Kidney capillary endothelial cell (primary cell): ENCODE measurements at regions not wholly inside any gene's neighbourhood (a gene's known extent, or its start where the extent isn't known, plus 50 kb on each side); places are given as distances from the start of the nearest gene placed in this dataset.
"Not testable (repeated sequence)": the region's sequence is repeated elsewhere in the genome, so short reads cannot be mapped to it uniquely, and the experiment has no call there.

Experiments
- DNase-seq: peaks from one replicate; pipeline ENCODE4 v3.0.0-alpha.2; 2018; ENCODE audit warnings: low spot score

DNA sequence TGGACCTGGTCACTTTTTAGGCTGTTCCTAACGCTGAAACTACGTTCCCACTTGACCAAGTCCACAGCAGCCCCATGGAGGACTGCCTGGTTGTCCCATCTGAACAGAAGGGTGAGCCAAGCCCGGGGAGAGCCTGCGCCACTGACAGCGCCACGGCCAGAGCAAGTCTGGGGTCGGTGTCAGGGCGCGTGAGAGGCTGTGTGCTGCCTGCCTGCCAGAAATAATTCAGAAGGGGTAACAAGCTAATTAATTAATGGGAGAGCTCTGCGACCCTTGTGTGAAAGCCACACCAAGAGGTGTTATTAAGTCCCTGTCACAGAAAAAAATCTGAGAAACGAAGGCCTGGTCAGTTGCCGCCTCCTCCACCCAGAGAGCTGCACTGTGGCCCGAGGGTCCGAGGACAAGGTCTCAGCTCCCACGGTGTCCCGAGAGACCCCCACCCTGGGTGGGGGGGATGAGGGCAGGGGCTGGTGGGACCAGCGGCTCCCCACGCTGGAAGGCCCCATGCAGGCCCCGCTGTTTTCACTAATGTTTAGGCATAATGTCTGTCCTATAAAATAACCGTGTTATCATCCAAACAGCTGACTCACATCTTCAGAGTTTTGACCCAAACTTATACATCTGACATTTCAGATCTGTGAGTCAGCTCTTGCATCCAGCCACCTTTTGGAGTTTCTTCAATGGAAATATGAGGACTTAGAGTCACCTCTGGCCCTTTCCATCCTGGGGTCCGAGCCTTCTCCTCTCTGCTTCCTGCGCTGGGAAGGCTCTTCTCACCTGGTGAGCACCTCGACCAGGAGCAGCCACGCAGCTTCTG lies 58.5 kb downstream of the DLL1 start:
- DNase-seq = no peak

DNA sequence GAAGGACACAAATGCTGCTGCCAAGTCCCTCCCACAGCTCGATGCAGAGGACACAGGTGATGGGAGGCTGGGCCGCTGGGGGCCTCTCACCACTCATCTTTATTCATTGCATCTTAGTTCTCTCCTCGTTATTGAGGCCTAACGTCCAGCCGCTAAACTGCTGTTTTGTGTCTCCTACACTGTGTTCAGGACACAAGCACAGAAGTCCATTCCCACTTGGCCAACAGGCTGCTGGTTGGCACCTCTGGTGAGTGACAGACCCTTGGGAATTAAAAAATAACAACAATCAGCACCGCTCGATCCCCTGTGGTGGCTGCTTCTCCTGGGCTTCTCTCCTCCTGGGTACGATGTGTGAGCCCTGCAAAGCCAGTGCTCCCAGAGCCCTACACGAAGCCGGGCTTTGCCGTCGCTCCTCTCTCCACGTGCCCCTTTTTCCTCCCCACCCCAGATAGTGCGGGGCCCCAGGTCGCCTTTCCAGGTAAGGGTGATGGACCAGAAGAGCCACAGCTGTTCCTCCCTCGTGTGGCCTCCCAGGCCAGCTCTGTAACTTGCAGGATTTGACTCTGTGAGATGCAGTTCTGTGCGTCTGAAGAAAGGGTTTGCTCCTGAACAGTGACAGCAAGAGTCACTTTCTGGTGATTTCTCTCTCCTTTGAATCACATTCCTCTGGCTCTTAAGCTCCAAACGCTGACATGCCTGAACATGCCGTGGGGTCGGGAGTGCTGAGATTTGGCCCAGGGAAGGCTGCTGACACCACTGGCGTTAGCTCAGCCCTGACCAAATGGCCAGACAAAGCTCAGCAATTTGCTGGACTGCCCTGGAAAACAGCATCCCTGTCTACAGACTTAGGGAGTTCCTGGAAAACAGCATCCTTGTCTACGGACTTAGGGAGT lies 59.3 kb downstream of the DLL1 start:
- no peak for DNase-seq

DNA sequence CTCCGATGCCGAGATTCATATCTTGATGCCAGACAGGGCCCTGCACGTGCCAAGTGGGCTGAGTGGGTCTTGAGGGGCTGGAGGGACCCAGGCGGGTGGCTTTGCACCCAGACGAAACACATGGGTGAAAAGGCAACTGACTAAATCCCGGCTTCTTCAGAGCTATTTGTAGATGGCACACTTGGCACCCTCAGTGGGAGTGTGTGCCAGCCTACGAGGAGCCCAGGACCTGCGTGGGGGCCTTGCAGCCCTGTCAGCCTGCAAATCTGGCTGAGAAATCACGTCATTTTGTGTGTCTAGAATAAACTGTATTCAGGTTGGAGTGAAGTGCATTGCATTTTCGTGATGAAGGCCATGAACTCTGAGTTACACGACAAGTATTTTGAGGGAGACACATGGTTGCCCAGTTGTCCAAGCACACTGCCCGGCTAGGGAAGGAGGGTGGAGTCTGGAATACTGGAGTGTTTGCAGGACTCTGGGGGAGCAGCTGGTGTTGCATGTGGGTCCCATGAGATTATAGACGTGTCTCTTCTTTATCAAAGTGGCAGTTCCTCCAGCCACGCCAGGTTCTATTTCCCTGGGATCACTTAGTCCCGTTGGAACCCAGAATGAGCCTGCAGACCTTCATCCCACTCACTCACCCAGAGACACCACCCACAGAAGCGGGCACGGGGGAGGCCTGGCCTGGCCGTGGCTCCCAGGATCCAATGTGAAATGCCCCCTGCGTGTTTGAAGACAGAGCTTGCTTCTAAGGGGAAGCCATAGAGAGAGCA lies 60.2 kb downstream of the DLL1 start:
- no peak for DNase-seq

DNA sequence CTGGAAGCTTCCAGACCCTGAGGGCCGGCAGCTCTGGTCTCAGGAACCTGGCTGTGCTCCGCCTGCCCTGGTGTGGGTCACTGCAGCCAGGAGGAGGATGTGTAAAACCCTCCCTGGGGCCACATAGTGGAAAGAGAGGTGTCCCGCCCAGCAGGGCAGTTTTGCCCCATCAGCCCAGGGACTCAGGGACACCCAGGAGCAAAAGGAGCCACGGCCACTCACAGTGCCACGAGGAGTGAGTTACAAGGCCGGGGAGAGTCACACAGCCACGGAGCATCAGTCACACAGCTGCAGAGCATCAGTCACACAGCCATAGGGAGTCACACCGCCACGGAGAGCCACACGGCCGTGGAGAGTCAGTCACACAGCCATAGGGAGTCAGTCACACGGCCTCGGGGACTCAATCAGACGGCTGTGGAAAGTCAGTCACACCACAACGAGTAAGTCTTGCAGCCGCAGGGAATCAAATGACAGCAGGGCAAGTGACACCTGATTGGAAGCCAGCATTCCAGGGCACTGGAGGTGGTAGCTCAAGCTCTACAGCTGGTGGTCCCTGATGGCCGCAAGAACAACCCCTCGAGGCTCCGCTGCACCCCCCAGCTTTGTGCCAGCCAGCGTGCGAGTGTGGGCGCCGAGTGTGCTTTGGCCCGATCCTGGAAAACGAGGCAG lies 60.9 kb downstream of the DLL1 start:
- no peak for DNase-seq

DNA sequence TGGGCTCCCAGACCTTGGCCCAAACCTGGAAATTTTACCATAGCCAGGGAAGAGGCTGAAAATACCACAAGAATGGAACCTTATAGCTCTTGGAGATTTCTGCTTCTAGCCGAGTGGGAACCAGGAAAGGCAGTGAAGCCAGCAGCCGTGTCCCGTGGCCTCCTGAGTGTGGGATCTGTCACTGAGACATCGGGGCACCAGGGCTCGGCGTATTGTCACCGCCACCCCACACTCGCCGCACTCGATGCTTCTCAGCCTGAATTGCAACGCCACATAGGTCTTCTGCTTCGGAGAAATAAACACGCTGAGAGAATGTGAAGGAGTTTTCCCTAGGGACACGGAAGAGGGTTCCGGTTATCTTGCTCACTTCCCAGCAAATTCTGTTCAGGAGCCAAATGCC lies 61.5 kb downstream of the DLL1 start:
- no peak for DNase-seq

DNA sequence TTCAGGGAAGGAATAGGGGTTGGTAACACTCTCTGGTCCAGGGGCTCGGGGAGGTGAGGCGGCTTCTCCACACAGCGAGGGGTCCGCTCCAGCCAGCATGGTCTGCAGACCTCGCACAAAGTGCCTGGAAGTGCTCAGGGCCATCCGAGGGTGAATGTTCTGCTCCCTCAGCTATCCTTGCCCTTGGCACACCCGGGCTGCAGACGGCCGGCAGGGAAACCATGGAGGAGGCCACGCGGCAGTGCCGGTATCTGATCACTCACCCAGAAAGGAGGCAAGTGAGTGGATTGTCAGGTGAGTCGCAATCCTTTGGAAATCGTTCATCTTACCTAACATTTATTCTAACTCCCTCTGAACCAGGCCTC lies 62.0 kb downstream of the DLL1 start:
- no peak for DNase-seq

DNA sequence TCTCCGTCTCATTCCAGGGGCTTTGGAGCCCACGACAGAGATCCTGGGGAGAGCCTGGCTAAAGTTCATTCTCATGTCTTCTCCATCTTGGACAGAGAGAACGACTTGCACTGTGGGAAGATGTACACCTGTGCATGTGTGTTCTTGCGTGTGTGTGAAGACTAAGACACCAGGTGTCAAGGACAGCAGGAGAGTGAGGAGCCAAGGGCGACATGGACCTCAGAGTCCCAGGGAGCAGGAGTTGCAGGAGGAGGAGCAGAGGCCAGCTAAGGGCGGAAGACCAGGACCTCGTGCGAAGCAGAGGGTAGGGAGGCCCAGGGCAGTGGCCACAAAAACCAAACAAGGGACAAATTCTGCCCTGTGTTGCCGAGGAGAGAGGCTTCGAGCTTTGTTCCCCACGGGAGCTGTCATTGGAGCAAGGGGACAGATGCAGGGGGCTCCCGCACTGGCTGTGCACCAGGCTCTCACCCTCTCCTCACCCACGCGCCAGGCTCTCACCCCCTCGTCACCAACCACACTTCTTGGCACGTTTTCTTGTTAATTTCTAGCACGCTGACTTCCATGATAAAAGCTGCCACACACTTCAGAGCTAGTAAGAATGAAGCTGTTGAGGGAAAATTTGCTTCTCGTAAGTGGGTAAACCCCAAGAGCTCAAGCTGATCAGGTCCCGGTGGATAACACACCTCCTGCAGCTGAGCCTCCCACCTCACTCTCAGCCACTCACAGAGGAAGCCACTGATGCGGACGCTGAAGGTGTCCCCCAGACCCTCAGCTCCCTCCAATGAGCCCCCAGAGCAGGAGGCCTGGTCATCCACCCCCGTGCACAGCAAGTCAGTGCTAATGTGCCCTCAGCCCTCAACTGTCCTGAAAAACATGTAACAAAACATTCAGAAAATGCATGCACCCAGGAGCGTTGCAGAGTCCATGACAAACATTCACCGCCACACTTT lies 62.6 kb downstream of the DLL1 start:
- DNase-seq = no peak

DNA sequence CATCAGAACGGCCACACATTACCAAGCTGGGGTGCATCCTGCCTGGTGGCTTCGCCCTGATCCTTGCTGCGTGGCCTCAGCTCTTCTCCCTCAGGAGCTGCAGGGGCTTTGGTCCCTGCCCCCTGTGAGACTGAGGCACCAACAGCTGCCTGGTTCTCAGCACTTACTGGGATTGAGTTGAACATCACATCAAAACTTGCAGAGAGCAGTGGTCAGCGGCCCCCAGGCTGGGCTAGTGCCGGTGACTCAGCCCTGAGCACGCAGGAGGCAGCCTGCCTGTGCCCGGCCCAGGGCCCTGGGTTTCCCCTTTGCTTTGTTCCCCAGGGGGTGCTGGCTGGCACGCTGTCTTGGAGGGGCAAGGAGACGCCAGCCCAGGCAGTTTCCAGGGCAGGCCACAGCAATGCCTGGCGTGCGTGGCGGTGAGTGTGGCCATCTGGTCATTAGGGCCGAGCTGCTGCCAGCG lies 63.3 kb downstream of the DLL1 start:
- DNase-seq = no peak

DNA sequence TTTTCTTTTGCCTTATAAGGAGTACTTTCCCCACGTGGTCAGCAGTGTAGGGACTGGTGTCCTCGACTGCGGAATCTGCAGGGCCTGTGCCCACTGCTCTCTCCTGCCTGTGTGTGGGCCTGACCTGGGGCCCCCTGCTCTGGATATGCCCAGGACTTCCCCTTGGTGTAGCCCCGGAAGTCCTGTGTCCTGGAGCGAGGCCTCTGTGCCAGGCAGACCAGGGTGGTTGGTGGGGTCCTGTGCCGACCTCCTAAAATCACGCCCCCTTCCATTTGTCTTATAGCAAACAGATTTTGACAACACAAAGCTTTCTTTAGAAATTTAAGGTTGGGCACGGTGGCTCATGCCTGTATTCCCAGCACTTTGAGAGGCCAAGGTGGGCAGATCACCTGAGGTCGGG lies 64.2 kb downstream of the DLL1 start:
- no peak for DNase-seq

DNA sequence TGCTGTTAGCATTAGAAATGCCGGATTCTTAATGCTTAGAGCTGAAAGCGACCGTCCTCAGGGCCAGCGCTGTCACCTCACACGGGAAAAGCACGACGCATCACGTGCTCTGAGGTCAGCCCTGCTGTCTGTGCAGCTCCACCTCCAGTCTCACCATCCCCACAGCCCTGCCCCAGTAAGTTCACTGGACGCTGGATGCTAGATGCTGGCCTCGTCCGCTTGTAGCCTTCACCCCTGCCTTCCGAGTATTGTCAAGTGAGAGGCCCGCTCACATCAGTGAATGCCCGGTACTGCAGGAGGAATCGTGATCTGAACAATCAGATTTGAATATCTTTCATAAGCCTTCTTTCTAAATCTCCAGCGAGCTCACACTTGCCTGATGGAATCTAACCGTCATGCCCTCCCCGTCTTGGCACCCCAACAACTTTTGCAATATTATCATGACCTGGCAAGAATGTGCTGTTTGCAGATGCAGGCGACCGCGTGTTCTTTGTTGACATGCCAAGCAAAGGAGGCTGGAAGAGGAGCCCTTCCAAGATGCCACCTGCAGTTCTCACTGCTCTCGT lies 64.9 kb downstream of the DLL1 start:
- DNase-seq = peak; percentile 6

DNA sequence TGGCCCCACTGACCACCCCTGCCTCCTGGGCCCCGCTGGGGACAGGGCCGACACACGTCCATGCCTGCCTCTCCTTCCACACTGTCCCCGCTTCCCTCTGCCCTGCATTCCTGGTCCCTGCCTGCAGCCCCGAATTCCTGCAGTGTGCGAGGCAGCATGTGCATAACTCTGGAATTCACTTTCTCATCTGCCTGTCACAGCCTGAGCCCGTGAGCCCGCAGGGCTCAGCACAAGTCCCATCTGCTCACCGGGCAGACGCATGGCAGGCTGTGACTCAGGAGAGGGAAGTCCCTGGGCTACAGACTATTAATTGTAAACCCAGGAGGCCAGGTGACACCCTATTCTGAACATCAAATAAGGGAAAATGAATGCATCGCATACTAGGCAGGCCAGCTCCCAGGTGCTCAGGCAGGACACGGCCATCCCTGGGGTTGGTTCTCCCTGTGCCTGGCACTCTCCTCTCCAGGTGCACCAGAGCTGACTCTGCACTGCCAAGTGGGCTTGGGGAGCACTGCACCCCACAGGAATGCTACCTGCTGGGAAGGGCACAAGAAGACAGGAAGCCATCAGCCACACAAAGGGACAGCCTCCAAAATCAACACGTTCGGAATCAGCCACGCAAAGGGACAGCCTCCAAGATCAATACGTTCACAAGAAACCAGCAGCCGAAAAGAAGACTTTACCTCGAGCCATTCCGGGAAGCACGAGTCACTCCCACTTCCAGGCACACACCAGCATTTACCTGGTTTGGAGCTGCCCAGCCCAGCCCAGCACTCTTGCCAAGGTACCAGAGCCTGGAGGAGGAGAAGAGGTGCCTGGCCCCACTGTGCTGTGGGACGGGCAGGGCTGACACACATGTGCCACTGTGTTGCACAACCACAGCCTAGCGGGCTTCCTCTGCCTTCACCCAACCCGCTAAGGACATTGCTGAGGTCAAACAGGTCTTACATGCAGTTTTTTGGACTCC lies 65.9 kb downstream of the DLL1 start:
- DNase-seq = no peak

DNA sequence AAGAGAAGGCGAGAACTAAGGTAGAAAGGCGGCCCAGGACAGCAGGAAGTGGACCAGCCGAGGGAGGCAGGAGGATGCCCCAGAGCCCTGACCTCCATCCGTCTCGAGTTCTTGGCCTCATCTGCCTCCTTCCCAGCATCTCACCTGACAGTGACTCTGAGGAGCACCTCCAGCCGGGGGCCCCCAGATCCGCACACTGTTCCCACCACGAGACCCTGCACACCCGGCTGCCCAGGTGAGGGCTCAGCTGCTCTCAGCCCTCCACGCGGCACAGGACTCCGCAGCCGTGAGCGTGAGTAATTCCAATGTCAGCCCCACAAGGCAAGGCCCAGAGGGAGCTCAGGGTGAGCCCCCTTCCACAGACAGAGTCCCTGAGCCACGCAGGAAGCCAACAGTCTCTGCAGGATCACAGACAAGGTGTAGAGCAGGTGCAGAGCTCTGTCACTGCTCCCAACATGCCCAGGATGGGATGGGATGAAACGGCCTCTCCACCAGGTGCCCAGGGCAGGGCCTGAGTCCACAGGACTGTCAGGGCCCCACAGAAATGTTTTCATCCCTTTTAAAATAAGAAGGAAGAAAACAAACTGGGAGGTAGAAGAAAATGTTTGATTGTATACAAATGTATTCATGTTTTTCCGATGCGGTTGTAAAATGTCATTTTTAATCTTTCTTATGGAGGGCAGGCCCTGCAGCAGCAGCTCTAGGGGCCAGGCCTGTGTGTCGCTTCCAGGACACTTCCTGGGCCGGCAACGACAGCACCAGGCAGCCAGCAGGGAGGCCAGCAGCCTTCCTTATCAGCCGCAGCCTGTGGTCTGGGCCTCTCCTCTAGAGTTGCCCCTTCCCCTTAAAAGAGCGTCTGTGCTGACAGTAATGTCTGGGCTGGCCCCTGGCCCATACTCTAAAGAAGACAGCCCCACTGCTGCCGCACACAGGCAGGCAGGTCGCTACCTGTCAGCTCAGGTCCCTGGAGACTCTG lies 66.9 kb downstream of the DLL1 start:
- no peak for DNase-seq

DNA sequence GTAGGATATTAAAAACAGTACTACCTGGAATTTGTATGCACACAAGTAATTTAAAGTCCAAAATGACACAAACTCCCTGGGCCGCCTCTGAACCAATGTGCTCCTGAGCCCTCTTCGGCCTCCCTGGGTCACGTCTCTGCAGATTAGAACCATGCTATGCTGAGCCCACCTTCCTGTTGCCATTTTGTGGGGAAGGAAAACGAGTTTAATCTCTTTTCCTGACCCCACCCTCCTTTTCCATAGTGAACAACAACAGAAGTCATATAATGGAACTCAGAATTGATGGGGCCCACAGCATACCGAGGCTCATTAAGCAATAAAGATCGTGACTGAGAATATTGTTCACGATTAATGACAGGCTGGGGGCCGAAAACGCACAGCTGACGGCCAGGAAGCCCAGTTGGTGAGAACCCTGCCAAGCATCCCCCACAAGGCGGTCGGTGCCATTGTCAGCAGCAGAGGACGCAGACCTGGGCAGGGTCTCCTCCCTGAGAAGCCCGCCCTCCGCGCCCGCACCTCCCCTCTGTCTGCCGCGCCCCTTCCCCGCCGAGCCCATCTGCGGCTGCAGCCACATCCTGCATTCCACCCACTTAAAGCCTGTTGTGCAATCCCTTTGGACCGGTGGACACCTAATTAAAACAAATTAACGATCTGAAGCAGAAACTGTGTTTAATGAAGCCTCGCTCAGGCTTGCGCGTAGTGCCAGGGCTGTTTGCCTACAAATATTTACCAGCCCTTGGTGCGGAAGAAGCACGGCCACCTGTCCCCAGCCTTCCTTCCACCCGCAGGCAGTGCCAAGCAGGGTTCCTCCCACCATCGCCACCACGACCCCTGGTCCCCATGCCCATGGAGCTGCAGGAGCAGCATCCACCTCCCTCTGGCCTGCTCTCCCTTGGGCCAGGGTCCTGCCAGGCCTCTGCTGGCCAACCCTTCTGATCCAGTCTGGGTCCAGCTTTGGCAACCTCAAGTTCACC lies 68.1 kb downstream of the DLL1 start:
- DNase-seq = no peak

DNA sequence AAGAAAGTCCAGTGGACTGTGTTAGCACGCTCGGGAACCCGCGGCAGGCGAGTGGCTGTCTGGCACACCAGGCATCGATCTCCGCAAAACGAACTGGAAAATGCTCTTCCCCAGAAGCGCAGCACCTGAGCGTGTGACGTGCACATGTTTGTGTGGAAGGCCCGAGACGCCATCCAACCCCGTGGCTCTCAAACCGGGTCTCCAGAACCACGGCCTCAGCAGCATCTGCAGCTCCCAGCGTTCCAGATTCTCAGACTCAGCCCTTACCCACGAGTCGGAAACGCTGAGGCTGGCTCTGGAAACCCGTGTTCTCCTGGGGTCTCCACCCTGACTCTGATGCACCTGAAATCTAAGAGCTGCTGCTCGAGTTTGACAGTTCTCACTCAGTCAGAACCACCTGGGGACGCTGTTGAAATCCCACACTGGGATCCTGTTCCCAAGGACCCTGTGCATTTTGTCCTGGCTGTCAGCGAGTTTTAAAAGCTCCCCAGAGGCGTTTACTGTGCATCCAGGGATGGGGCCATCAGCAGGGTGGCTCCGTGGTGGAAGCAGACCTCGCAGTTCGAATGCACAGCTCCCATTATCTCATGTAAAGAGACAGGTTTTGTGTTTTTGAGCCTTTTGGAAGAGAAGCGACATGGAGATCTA lies 69.0 kb downstream of the DLL1 start:
- DNase-seq = no peak

DNA sequence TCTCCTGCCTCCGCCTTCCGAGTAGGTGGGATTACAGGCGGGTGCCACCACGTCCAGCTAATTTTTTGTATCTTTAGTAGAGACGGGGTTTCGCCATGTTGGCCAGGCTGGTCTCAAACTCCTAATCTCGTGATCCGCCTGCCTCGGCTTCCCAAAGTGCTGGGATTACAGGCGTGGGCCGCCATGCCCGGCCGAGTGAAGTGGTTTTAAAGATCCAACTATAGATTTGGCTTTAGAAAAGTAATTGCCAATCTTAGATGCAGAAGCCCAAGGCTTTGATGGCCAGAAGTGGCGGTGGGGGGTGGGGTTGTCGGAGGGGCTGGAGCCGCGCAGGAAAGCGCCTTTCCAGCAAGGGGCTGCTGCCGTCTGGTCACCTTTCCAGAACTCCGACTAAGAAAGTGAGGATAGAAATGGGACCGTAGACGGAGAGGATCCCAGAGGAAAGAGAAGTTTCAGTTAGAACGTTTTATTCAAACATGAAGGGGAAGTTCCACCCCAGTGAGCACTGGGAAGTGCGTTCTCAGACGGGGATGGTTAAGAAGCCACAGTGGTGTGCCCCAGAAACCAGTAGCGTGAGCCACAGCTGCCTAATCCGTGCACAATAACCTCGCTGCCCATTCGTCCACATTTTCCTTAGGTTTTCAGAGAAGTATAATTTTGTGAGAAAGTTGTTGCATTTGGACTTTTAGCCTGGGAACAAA lies 69.7 kb downstream of the DLL1 start:
- DNase-seq = no peak

DNA sequence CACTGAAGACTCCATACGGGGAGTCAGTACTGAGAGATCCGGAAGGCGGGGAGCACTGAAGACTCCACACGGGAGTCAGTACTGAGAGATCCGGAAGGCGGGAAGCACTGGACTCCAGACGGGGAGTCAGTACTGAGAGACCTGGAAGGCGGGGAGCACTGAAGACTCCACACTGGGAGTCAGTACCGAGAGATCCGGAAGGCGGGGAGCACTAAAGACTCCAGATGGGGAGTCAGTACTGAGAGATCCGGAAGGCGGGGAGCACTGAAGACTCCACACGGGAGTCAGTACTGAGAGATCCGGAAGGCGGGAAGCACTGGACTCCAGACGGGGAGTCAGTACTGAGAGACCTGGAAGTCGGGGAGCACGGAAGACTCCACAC lies 77.2 kb downstream of the DLL1 start:
- DNase-seq = not testable (repeated sequence)
